ENCODE measurements at regions not wholly inside any gene's neighbourhood (a gene's known extent, or its start where the extent isn't known, plus 50 kb on each side); places are given as distances from the start of the nearest gene placed in this dataset.
A peak's percentile ranks its signal among the peaks of the same experiment; 100 is the strongest.

- TF ChIP-seq ZNF660 (tag by site-specific recombination; IDR thresholded peaks at IDR 0.05) = peak; percentile 95; the same call in 1 of the 2 replicates
- TF ChIP-seq ZNF830 (tag by site-specific recombination; IDR thresholded peaks at IDR 0.05; ENCODE audit: low read depth) = no peak
- TF ChIP-seq CTCF (tag by site-specific recombination; IDR thresholded peaks at IDR 0.05) = no peak
- no peak for TF ChIP-seq HOXA7 (CRISPR knock-in tag; IDR thresholded peaks at IDR 0.05; ENCODE audit: borderline replicate concordance)
- TF ChIP-seq ZSCAN16 (tag by site-specific recombination; IDR thresholded peaks at IDR 0.05) = no peak
- TF ChIP-seq ZNF274 (IDR thresholded peaks at IDR 0.05; ENCODE audit: low read length) = no peak
- no peak for TF ChIP-seq ZNF274 (tag by site-specific recombination; IDR thresholded peaks at IDR 0.05; ENCODE audit: borderline replicate concordance)
- no peak for TF ChIP-seq GLIS2 (tag by site-specific recombination; IDR thresholded peaks at IDR 0.05)
- TF ChIP-seq ZNF518A (tag by site-specific recombination; conservative IDR thresholded peaks at IDR 0.05; ENCODE audit: low read depth) = no peak
- TF ChIP-seq FEZF1 (tag by site-specific recombination; IDR thresholded peaks at IDR 0.05) = no peak
Observed at GRCh38 chr19:28847468-28847867, 365.5 kb downstream of the UQCRFS1 start.
